ENCODE measurements at regions not wholly inside any gene's neighbourhood (a gene's known extent, or its start where the extent isn't known, plus 50 kb on each side); places are given as distances from the start of the nearest gene placed in this dataset.
"Not testable (repeated sequence)": the region's sequence is repeated elsewhere in the genome, so short reads cannot be mapped to it uniquely, and the experiment has no call there.

DNA sequence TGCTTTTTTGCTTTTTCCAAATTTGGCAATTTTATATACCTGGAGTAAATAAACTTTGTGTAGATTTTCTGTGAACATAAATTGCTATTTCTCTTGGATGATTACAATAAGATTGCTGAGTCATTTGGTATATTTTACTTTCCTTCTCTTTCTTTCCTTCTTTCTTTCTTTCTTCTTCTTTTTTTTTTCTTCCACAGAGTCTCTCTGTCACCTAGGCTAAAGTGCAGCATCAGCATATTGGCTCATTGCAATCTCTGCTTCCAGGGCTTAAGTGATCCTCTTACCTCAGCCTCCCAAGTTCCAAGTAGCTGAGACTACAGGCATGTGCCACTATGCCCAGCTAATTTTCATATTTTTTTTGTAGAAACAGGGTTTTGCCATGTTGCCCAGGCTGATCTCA lies 201.2 kb upstream of the OR4C13 start:
- H3K9me3 ChIP-seq (replicated peaks in 1 of 2; ENCODE audit: control insufficient read depth in 2 of 2, insufficient read depth in 1 of 2, low read depth in 1 of 2, low read length in 2 of 2); H3K27ac ChIP-seq (replicated peaks; ENCODE audit: low read length); H3K4ac ChIP-seq (ENCODE audit: low read length); H3K79me1 ChIP-seq (ENCODE audit: low read depth, low read length); DNase-seq (ENCODE audit: low spot score); H3K36me3 ChIP-seq (replicated peaks in 1 of 2; ENCODE audit: control insufficient read depth in 2 of 2, insufficient read depth in 2 of 2, low read length in 2 of 2); H2BK5ac ChIP-seq (ENCODE audit: low read length); H3K27me3 ChIP-seq (ENCODE audit: control insufficient read depth in 3 of 3, insufficient read depth in 3 of 3, low read depth in 1 of 3, low read length in 3 of 3); H3K9ac ChIP-seq (ENCODE audit: low read depth, low read length, poor library complexity); H3K4me1 ChIP-seq (ENCODE audit: control insufficient read depth in 2 of 2, insufficient read depth in 1 of 2, low read depth in 1 of 2, low read length in 2 of 2); H3K4me3 ChIP-seq (ENCODE audit: low read length in 2 of 2); H2BK120ac ChIP-seq (ENCODE audit: low read depth, low read length); H2AK5ac ChIP-seq (ENCODE audit: low read depth, low read length); H3K4me2 ChIP-seq (ENCODE audit: insufficient read depth, low read length, poor library complexity, severe bottlenecking); H3K23ac ChIP-seq (ENCODE audit: low read depth, low read length, poor library complexity); H4K8ac ChIP-seq (ENCODE audit: low read depth, low read length); H3K18ac ChIP-seq (ENCODE audit: low read length); H2AFZ ChIP-seq (ENCODE audit: low read length); H4K91ac ChIP-seq (ENCODE audit: low read depth, low read length, poor library complexity); H3K14ac ChIP-seq (ENCODE audit: low read length); H2BK12ac ChIP-seq (ENCODE audit: low read length); H2BK15ac ChIP-seq (ENCODE audit: low read length): not testable (repeated sequence)

DNA sequence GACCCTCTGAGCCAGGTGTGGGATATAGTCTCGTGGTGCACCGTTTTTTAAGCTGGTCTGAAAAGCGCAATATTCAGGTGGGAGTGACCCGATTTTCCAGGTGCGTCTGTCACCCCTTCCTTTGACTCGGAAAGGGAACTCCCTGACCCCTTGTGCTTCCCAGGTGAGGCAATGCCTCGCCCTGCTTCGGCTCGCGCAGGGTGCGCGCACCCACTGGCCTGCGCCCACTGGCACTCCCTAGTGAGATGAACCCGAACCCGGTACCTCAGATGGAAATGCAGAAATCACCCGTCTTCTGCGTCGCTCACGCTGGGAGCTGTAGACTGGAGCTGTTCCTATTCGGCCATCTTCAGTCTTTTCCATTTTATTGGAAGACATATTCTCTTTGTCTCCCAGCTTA lies 171.4 kb upstream of the OR4C13 start:
- H2BK120ac ChIP-seq (ENCODE audit: low read depth, low read length); H2BK15ac ChIP-seq (ENCODE audit: low read length); H3K4me3 ChIP-seq (ENCODE audit: low read length in 2 of 2); H4K8ac ChIP-seq (ENCODE audit: low read depth, low read length); DNase-seq (ENCODE audit: low spot score); H3K27me3 ChIP-seq (ENCODE audit: control insufficient read depth in 3 of 3, insufficient read depth in 3 of 3, low read depth in 1 of 3, low read length in 3 of 3); H2AFZ ChIP-seq (ENCODE audit: low read length); H3K23ac ChIP-seq (ENCODE audit: low read depth, low read length, poor library complexity); H2AK5ac ChIP-seq (ENCODE audit: low read depth, low read length); H3K27ac ChIP-seq (replicated peaks; ENCODE audit: low read length); H3K9ac ChIP-seq (ENCODE audit: low read depth, low read length, poor library complexity); H3K79me1 ChIP-seq (ENCODE audit: low read depth, low read length); H3K36me3 ChIP-seq (replicated peaks in 1 of 2; ENCODE audit: control insufficient read depth in 2 of 2, insufficient read depth in 2 of 2, low read length in 2 of 2); H3K14ac ChIP-seq (ENCODE audit: low read length); H3K9me3 ChIP-seq (replicated peaks in 1 of 2; ENCODE audit: control insufficient read depth in 2 of 2, insufficient read depth in 1 of 2, low read depth in 1 of 2, low read length in 2 of 2); H2BK5ac ChIP-seq (ENCODE audit: low read length); H3K18ac ChIP-seq (ENCODE audit: low read length); H2BK12ac ChIP-seq (ENCODE audit: low read length); H3K4me2 ChIP-seq (ENCODE audit: insufficient read depth, low read length, poor library complexity, severe bottlenecking); H3K4ac ChIP-seq (ENCODE audit: low read length); H3K4me1 ChIP-seq (ENCODE audit: control insufficient read depth in 2 of 2, insufficient read depth in 1 of 2, low read depth in 1 of 2, low read length in 2 of 2); H4K91ac ChIP-seq (ENCODE audit: low read depth, low read length, poor library complexity): not testable (repeated sequence)
- no CpG with 5 or more reads among the region's 20 CpGs for WGBS, 2 donors (ENCODE audit: extremely low coverage in 2 of 2, insufficient read length in 2 of 2, insufficient replicate concordance in 1 of 2)

DNA sequence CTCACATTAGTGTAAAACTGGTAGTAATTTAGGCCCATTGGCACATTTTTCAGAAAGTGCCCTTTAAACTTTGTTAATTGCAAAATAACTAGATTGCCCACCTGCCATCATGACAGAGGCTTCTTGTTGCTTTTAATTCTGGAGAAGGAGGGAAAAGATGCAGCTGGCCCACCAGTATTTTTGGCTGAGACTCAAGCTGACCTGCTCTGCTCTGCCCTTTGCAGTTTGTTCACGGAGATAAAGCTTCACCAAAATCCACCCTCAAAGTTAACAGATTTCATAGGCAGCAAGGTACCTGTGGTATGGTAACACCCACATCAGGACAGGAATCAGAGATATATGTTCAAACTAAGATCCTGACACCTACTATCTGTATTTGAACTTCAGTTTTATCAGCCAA lies 170.2 kb upstream of the OR4C13 start:
- H2BK12ac ChIP-seq (ENCODE audit: low read length); H3K27ac ChIP-seq (replicated peaks; ENCODE audit: low read length); H3K18ac ChIP-seq (ENCODE audit: low read length); H2BK120ac ChIP-seq (ENCODE audit: low read depth, low read length); H3K4me1 ChIP-seq (ENCODE audit: control insufficient read depth in 2 of 2, insufficient read depth in 1 of 2, low read depth in 1 of 2, low read length in 2 of 2); H3K4ac ChIP-seq (ENCODE audit: low read length); H3K9me3 ChIP-seq (replicated peaks in 1 of 2; ENCODE audit: control insufficient read depth in 2 of 2, insufficient read depth in 1 of 2, low read depth in 1 of 2, low read length in 2 of 2); H3K14ac ChIP-seq (ENCODE audit: low read length); H4K8ac ChIP-seq (ENCODE audit: low read depth, low read length); H4K91ac ChIP-seq (ENCODE audit: low read depth, low read length, poor library complexity); H3K4me3 ChIP-seq (ENCODE audit: low read length in 2 of 2); H2AK5ac ChIP-seq (ENCODE audit: low read depth, low read length); H2BK5ac ChIP-seq (ENCODE audit: low read length); H2BK15ac ChIP-seq (ENCODE audit: low read length); H3K4me2 ChIP-seq (ENCODE audit: insufficient read depth, low read length, poor library complexity, severe bottlenecking); H3K23ac ChIP-seq (ENCODE audit: low read depth, low read length, poor library complexity); H2AFZ ChIP-seq (ENCODE audit: low read length); H3K36me3 ChIP-seq (replicated peaks in 1 of 2; ENCODE audit: control insufficient read depth in 2 of 2, insufficient read depth in 2 of 2, low read length in 2 of 2); H3K27me3 ChIP-seq (ENCODE audit: control insufficient read depth in 3 of 3, insufficient read depth in 3 of 3, low read depth in 1 of 3, low read length in 3 of 3); H3K9ac ChIP-seq (ENCODE audit: low read depth, low read length, poor library complexity); H3K79me1 ChIP-seq (ENCODE audit: low read depth, low read length); DNase-seq (ENCODE audit: low spot score): not testable (repeated sequence)
- WGBS, 2 donors (ENCODE audit: extremely low coverage in 2 of 2, insufficient read length in 2 of 2, insufficient replicate concordance in 1 of 2), result no CpG with 5 or more reads among the region's 1 CpG

DNA sequence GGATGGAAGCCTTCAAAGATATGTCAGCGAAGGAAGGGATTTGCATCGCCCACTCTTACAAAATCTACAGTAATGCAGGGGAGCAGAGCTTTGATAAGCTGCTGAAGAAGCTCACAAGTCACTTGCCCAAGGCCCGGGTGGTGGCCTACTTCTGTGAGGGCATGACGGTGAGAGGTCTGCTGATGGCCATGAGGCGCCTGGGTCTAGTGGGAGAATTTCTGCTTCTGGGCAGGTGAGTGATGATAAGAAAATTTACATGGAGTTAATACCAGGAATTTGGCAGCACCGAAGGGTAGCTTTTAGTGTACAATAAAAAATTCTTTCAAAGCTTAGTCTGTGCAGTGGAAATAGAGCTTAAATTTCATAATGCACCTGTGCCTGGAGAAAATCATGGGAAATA lies 168.3 kb upstream of the OR4C13 start:
- H3K27ac ChIP-seq (replicated peaks; ENCODE audit: low read length); H3K23ac ChIP-seq (ENCODE audit: low read depth, low read length, poor library complexity); H3K18ac ChIP-seq (ENCODE audit: low read length); H4K8ac ChIP-seq (ENCODE audit: low read depth, low read length); H2BK15ac ChIP-seq (ENCODE audit: low read length); H2BK12ac ChIP-seq (ENCODE audit: low read length); H3K4me3 ChIP-seq (ENCODE audit: low read length in 2 of 2); H2AK5ac ChIP-seq (ENCODE audit: low read depth, low read length); H3K4me2 ChIP-seq (ENCODE audit: insufficient read depth, low read length, poor library complexity, severe bottlenecking); H3K4me1 ChIP-seq (ENCODE audit: control insufficient read depth in 2 of 2, insufficient read depth in 1 of 2, low read depth in 1 of 2, low read length in 2 of 2); H3K9ac ChIP-seq (ENCODE audit: low read depth, low read length, poor library complexity); H3K14ac ChIP-seq (ENCODE audit: low read length); H2AFZ ChIP-seq (ENCODE audit: low read length); H3K27me3 ChIP-seq (ENCODE audit: control insufficient read depth in 3 of 3, insufficient read depth in 3 of 3, low read depth in 1 of 3, low read length in 3 of 3); H4K91ac ChIP-seq (ENCODE audit: low read depth, low read length, poor library complexity); H3K79me1 ChIP-seq (ENCODE audit: low read depth, low read length); H2BK120ac ChIP-seq (ENCODE audit: low read depth, low read length); H2BK5ac ChIP-seq (ENCODE audit: low read length); H3K9me3 ChIP-seq (replicated peaks in 1 of 2; ENCODE audit: control insufficient read depth in 2 of 2, insufficient read depth in 1 of 2, low read depth in 1 of 2, low read length in 2 of 2); H3K4ac ChIP-seq (ENCODE audit: low read length); H3K36me3 ChIP-seq (replicated peaks in 1 of 2; ENCODE audit: control insufficient read depth in 2 of 2, insufficient read depth in 2 of 2, low read length in 2 of 2); DNase-seq (ENCODE audit: low spot score): not testable (repeated sequence)
- no CpG with 5 or more reads among the region's 6 CpGs for WGBS, 2 donors (ENCODE audit: extremely low coverage in 2 of 2, insufficient read length in 2 of 2, insufficient replicate concordance in 1 of 2)

All from neuronal stem cell (in vitro differentiated cells).